Head of caudate nucleus (tissue), 42 donors: ENCODE measurements at regions not wholly inside any gene's neighbourhood (a gene's known extent, or its start where the extent isn't known, plus 50 kb on each side); places are given as distances from the start of the nearest gene placed in this dataset.

ENCODE experiments used
- DNase-seq, 42 donors: peaks; one replicate each; pipeline versions ENCODE4 v3.0.0 to v3.0.0-alpha.2; 2020 to 2021; ENCODE audit warnings: mixed read lengths in 7 of 42
- intact Hi-C: fragments of 100-400 bp; cut with DNase I; formaldehyde crosslinking; loops from one replicate; pipeline ENCODE4 v1.15.0; 2022

- no peak for DNase-seq
- intact Hi-C loops = no loop called here
These were observed 209.2 kb upstream of the HMGA2 start for GRCh38 chr12:65615118-65615517.

GRCh38 chr12:65616022-65616421 lies 208.3 kb upstream of the HMGA2 start:
- intact Hi-C loops = no loop called here
- no peak for DNase-seq

- intact Hi-C loops = no loop called here
- no peak for DNase-seq
These were observed 205.7 kb upstream of the HMGA2 start for GRCh38 chr12:65618588-65618987.

DNA sequence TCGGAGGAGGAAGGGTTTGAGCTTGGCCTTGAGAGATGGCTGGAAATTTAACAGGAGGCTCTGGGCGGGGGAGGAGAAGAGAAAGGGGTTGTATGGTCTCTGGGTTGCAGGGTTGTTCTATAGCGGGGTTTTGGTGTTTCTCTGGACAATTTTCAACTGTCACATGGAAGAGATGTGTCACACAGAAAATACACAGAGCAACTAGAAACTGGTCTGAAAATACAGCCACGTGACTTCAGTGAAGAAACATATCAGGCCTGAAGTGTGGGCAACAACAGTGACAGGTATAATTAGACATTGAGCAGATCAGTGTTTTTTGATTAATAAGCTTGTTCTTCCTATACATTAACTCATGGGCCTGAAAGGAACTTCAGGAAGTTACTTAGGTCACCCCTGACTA lies 205.3 kb upstream of the HMGA2 start:
- DNase-seq = no peak
- intact Hi-C loops = no loop called here

GRCh38 chr12:65620046-65620445 lies 204.2 kb upstream of the HMGA2 start:
- intact Hi-C loops = no loop called here
- DNase-seq = no peak

DNA sequence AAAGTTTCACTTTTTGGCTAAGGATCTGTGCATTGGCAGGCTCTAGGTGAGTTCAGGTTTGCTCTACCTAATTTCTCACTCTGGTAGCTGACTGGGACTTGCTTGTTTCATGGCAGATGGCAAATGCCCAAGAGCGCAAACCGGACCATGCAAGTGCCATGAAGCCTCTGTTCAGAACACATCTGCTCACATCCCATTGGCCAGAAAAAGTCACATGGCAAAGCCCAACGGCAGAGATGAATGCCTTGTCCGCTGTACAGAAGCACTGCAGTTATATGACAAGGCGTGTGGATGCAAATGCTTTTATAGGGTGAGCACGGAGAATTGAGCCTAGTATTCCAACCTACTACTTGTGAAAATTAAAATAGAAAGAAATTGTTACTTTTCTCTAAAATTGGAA lies 202.2 kb upstream of the HMGA2 start:
- peak in 9 of 42 donors; percentile 14 to 54 (median 27) for DNase-seq
- intact Hi-C loops = no loop called here

GRCh38 chr12:65623507-65623906 lies 200.8 kb upstream of the HMGA2 start:
- intact Hi-C loops = no loop called here
- no peak for DNase-seq

GRCh38 chr12:65624554-65625086 lies 199.7 kb upstream of the HMGA2 start:
- intact Hi-C loops = no loop called here
- DNase-seq = no peak

GRCh38 chr12:65628061-65628460 lies 196.2 kb upstream of the HMGA2 start:
- no peak for DNase-seq
- intact Hi-C loops = no loop called here

DNA sequence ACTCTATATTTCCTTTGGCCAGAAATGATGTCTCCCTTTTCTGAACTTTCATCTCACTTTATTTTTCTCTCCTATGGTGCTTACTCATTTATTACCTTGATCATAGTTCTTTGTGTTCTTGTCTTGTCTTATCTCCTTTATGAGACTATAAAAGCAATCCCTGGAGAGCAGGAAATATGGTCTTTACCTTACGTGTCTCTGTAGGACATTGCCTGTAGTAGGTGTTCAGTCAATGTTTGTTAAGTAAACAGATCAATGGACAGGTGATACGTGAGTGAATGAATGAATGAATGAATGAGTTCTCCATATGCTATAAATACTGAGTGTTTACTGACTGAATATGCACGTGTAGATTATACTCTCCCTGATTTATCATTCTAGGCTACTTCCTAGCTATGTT lies 193.7 kb upstream of the HMGA2 start:
- intact Hi-C loops = no loop called here
- DNase-seq = no peak

- DNase-seq = peak in 21 of 42 donors; percentile 5 to 69 (median 23)
- intact Hi-C loops = no loop called here
These were observed 192.6 kb upstream of the HMGA2 start for GRCh38 chr12:65631621-65632111.

DNA sequence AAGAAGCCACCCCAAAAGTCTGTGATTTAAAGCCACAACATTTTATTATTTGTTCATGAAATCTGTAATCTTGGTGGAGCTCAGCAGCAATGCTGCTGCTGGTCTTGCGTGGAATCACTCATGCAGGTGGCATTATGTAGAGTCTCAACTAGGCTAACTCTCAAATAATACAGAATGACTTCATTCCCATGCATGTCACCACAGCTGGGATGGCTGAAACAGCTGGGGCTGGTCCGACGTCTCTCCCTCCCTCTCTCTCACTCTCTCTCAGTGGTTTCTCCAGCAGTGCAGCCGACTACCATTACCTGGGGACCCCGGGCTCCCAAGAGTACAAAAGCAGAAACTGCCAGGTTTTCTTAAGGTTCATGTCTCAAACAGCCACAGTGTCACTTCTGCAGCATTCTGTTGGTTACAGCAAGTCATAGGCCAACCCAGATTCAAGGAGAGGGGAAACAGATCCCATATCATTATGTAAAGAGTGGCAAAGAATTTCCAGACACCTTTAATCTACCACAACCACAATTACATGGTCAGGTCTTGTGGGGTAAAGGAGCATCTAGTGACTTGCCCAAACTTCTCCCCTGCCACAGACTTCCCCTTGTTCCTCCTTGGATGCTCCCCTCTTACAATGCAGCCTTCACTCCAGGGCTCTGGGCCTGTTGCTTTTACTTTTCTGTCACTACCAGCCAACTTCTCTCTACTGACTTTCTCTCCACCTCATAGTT lies 192.0 kb upstream of the HMGA2 start:
- DNase-seq = peak in 11 of 42 donors; percentile 3 to 40 (median 16)
- intact Hi-C loops = no loop called here

GRCh38 chr12:65634061-65634460 lies 190.2 kb upstream of the HMGA2 start:
- DNase-seq = no peak
- intact Hi-C loops = no loop called here

GRCh38 chr12:65634626-65635331 lies 189.5 kb upstream of the HMGA2 start:
- DNase-seq = no peak
- intact Hi-C loops = no loop called here

- intact Hi-C loops = no loop called here
- no peak for DNase-seq
These were observed 187.8 kb upstream of the HMGA2 start for GRCh38 chr12:65636436-65636835.

GRCh38 chr12:65637150-65637549 lies 187.1 kb upstream of the HMGA2 start:
- intact Hi-C loops = no loop called here

DNA sequence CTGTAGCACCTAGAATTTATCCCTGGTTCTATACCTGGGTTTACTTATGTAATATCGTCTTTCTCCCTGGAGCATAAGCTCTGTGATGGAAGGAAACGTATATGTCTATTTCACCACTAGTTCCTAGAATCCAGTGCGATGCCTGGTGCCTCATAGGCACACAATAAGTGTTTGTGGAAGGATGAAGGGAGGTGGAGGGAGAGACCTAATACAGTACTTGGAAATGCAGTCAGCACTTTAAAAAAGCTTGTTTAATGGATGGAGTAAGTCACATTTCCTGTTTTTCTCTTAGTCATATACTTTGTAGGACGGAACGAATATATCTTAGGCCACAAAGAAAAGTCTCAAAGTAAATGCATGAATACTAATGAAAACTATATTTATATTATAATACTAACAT lies 186.5 kb upstream of the HMGA2 start:
- intact Hi-C loops = no loop called here
- DNase-seq = no peak

More at GRCh38 chr12:65637150-65637549, 187.1 kb upstream of the HMGA2 start:
- no peak for DNase-seq

- DNase-seq = no peak
- intact Hi-C loops = no loop called here
These were observed 186.0 kb upstream of the HMGA2 start for GRCh38 chr12:65638324-65638723.

DNA sequence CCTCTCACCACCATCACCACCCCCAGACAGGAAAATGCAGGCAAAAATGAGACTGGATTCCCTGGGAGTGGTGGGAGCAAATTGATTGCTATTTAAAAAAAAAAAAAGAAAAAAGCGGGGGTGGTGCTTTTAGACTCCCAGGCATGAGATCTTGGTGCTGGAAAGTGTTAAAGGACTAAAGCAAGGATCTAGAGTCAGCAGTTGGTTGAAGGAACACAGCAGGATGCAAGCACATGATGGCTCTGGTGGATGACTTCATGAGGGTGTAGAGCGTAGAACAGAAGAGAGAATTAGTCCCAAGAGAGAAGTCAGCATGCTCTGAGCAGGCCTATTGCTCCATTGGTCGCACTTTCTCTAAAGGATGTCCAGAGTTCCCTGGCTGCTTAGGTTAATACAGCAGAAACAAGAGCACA lies 183.8 kb upstream of the HMGA2 start:
- intact Hi-C loops = no loop called here
- peak in 10 of 42 donors; percentile 4 to 48 (median 26) for DNase-seq

DNA sequence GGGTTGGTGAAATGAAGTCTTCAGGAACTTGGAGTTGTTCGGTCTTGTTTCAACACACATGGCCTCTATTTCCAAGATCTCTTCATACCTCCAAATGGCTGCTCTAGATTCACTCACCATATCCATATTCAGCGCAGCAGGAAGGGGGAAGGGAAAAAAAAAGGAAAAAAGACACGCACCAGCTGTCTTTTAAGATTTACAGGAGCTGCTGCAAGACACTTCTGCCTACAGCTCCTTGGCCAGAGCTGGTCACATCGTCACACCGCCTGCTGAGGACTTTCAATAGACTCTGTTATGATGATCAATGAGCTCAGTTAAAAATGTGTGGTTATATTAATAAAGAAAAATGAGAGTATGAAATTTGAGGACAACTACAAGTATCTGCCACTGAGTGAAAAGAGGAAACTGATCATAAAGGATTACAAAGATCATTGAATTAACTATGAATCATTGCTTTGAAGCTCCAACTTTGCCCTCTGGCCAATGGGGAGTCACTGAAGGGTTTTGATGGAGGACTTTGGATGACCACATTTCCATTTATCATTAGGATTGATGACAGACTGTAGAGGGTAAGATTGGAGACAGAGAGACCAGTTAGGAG lies 182.1 kb upstream of the HMGA2 start:
- intact Hi-C loops = no loop called here
- DNase-seq = no peak
